Central memory CD8-positive, alpha-beta T cell (primary cell): ENCODE measurements at regions not wholly inside any gene's neighbourhood (a gene's known extent, or its start where the extent isn't known, plus 50 kb on each side); places are given as distances from the start of the nearest gene placed in this dataset.

Source experiments
- ATAC-seq: fragments of 150-1000 bp; cut with Tn5 transposase; replicated peaks from 2 replicates; pipeline ENCODE4 v1.10.0; 2022; ENCODE audit warnings: mild to moderate bottlenecking, moderate FRiP score, moderate number of reproducible peaks; ENCODE audit not compliant: poor library complexity, severe bottlenecking; ENCODE audit errors: extremely low read depth
- DNase-seq, 2 donors: peaks; one replicate each; pipeline ENCODE4 v3.0.0; 2021; ENCODE audit warnings: low spot score in 2 of 2
- H3K27ac Mint-ChIP-seq: one replicate; pipeline ENCODE4 v1.8.0; 2022; ENCODE audit warnings: low read depth, mild to moderate bottlenecking, moderate library complexity, mixed read lengths
- H3K27me3 Mint-ChIP-seq: one replicate; pipeline ENCODE4 v1.8.0; 2022; ENCODE audit warnings: mixed read lengths
- H3K36me3 Mint-ChIP-seq: one replicate; pipeline ENCODE4 v1.8.0; 2022; ENCODE audit warnings: mild to moderate bottlenecking, moderate library complexity, mixed read lengths; ENCODE audit not compliant: insufficient read depth
- H3K4me1 Mint-ChIP-seq: one replicate; pipeline ENCODE4 v1.8.0; 2022; ENCODE audit warnings: mixed read lengths
- H3K4me3 Mint-ChIP-seq: one replicate; pipeline ENCODE4 v1.8.0; 2022; ENCODE audit warnings: mild to moderate bottlenecking, moderate library complexity, mixed read lengths
- H3K9me3 Mint-ChIP-seq: one replicate; pipeline ENCODE4 v1.8.0; 2022; ENCODE audit warnings: mixed read lengths

- no peak overlapping the region for H3K27ac Mint-ChIP-seq
- H3K27me3 Mint-ChIP-seq, result peaks cover 63% of the 10 kb centered on the region
- DNase-seq, result no peak
- ATAC-seq, result no peak
- H3K4me3 Mint-ChIP-seq, result no peak overlapping the region
- no peaks in the 10 kb centered on the region for H3K4me1 Mint-ChIP-seq
- H3K9me3 Mint-ChIP-seq, result no peaks in the 10 kb centered on the region
- H3K36me3 Mint-ChIP-seq, result no peaks in the 10 kb centered on the region
Observed at GRCh38 chr2:205852457-205852856, 170.2 kb downstream of the NRP2 start.

GRCh38 chr2:205850611-205851010 lies 168.3 kb downstream of the NRP2 start:
- H3K4me3 Mint-ChIP-seq, result no peak overlapping the region

GRCh38 chr2:205850132-205850531 lies 167.8 kb downstream of the NRP2 start:
- no peak for DNase-seq
- ATAC-seq, result no peak
- no peak overlapping the region for H3K27ac Mint-ChIP-seq
- H3K4me1 Mint-ChIP-seq, result no peaks in the 10 kb centered on the region
- peaks cover 68% of the 10 kb centered on the region for H3K27me3 Mint-ChIP-seq
- no peak overlapping the region for H3K4me3 Mint-ChIP-seq
- H3K36me3 Mint-ChIP-seq, result no peaks in the 10 kb centered on the region
- no peaks in the 10 kb centered on the region for H3K9me3 Mint-ChIP-seq

More at GRCh38 chr2:205850611-205851010, 168.3 kb downstream of the NRP2 start:
- Mint-ChIP-seq H3K27ac (no peak overlapping the region), H3K27me3 (peaks cover 68% of the 10 kb centered on the region), H3K36me3 (no peaks in the 10 kb centered on the region), H3K4me1 (no peaks in the 10 kb centered on the region), H3K9me3 (no peaks in the 10 kb centered on the region)
- DNase-seq (no peak), ATAC-seq (no peak)

GRCh38 chr2:205849136-205849535 lies 166.8 kb downstream of the NRP2 start:
- Mint-ChIP-seq H3K36me3 (no peaks in the 10 kb centered on the region), H3K4me3 (no peak overlapping the region), H3K9me3 (no peaks in the 10 kb centered on the region), H3K27me3 (peaks cover 61% of the 10 kb centered on the region), H3K4me1 (no peaks in the 10 kb centered on the region), H3K27ac (no peak overlapping the region)
- DNase-seq, result no peak
- no peak for ATAC-seq

GRCh38 chr2:205848601-205849000 lies 166.3 kb downstream of the NRP2 start:
- Mint-ChIP-seq H3K4me3 (no peak overlapping the region), H3K9me3 (no peaks in the 10 kb centered on the region), H3K27me3 (peaks cover 56% of the 10 kb centered on the region), H3K36me3 (no peaks in the 10 kb centered on the region), H3K4me1 (no peaks in the 10 kb centered on the region), H3K27ac (no peak overlapping the region)
- no peak for DNase-seq
- no peak for ATAC-seq
